Retinal pigment epithelial cell (primary cell): ENCODE measurements at regions not wholly inside any gene's neighbourhood (a gene's known extent, or its start where the extent isn't known, plus 50 kb on each side); places are given as distances from the start of the nearest gene placed in this dataset.

Source experiments
- DNase-seq: peaks from one replicate; pipeline ENCODE4 v3.0.0-alpha.2; 2010; ENCODE audit warnings: low read depth
- H3K4me3 ChIP-seq: 2 replicates; pipeline ENCODE4 v1.5.1; 2011; ENCODE audit warnings: mild to moderate bottlenecking, low read length, control low read depth, moderate library complexity
- TF ChIP-seq, protein P1 (sequence below): conservative IDR thresholded peaks from 2 replicates; pipeline ENCODE4 v1.5.1; 2011; ENCODE audit warnings: low read depth, low read length, control low read depth, inconsistent platforms

DNA sequence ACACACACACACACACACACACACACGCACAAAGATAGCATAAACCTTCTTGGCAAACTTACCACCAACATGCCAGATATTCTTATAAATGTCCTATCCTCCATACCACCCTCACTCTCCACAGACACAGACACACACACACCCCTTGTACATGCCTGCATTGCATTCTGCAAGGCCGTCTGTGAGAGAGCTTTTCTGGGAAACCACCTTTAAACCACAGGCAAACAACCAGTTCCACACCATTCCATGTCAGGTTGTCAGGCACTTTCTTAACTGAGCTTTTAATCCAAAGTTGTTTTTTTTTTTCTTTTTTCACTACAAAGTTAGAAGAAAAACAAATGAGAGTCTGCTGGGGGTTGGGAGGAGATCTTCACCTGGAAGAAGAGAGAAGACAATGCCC lies 221.1 kb downstream of the C1D start:
- no peak for DNase-seq
- TF ChIP-seq, protein P1, sequence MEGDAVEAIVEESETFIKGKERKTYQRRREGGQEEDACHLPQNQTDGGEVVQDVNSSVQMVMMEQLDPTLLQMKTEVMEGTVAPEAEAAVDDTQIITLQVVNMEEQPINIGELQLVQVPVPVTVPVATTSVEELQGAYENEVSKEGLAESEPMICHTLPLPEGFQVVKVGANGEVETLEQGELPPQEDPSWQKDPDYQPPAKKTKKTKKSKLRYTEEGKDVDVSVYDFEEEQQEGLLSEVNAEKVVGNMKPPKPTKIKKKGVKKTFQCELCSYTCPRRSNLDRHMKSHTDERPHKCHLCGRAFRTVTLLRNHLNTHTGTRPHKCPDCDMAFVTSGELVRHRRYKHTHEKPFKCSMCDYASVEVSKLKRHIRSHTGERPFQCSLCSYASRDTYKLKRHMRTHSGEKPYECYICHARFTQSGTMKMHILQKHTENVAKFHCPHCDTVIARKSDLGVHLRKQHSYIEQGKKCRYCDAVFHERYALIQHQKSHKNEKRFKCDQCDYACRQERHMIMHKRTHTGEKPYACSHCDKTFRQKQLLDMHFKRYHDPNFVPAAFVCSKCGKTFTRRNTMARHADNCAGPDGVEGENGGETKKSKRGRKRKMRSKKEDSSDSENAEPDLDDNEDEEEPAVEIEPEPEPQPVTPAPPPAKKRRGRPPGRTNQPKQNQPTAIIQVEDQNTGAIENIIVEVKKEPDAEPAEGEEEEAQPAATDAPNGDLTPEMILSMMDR = no peak

DNA sequence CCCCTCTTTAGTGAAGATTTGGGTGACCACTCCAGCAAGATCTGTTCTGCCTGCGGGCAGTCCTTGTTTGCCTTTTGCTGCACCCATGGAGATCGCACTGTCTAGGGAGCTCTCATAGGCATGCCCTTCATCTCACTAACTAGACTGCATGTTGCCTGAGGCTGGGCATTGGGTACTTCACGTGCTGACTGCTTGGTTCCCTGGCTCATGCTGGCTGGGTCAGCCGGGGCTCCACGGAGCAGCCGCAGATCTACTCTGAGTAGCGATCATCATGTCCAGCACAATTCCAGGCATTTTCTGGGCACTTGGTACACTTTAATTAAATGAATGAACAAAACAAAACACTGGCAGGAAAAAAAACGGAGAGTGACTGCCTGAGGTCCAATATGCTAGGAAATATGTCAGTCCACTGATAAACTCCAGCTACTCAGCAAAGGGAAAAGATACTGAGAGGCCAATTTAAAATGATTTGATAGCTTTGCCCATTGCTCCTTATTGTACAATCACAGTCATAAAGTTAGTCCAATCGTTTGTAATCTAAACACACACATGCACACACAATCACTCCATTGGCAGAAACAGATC lies 220.3 kb downstream of the C1D start:
- no peak overlapping the region for H3K4me3 ChIP-seq
- TF ChIP-seq, protein P1 = no peak
- DNase-seq = no peak

More for the DNA sequence above, 221.1 kb downstream of the C1D start:
- no peak overlapping the region for H3K4me3 ChIP-seq

DNA sequence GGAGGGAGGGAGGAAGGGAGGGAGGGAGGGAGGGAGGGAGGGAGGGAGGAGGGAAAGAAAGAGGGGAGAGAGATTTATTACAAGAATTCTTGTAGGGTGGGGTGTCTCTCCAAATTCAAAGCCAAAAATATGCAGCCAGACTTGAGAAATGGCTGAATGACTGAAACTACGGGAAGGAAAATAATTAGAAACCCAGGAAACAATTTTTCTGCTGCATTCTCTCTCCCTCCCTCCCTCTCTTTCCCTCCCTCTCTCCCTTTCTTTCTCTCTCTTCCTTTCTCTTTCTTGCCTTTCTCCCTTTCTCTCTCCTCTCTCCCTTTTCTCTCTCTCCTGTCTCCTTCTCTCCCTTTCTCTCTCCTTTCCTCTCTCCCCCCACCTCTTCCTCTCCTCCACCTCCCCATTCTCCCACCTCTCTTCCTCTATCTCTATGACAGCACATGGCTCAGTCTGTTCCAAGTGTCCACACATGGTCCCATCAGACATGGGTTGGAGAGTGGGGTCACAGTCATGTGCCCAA lies 218.7 kb downstream of the C1D start:
- H3K4me3 ChIP-seq = no peak overlapping the region
- TF ChIP-seq, protein P1 = no peak
- no peak for DNase-seq

DNA sequence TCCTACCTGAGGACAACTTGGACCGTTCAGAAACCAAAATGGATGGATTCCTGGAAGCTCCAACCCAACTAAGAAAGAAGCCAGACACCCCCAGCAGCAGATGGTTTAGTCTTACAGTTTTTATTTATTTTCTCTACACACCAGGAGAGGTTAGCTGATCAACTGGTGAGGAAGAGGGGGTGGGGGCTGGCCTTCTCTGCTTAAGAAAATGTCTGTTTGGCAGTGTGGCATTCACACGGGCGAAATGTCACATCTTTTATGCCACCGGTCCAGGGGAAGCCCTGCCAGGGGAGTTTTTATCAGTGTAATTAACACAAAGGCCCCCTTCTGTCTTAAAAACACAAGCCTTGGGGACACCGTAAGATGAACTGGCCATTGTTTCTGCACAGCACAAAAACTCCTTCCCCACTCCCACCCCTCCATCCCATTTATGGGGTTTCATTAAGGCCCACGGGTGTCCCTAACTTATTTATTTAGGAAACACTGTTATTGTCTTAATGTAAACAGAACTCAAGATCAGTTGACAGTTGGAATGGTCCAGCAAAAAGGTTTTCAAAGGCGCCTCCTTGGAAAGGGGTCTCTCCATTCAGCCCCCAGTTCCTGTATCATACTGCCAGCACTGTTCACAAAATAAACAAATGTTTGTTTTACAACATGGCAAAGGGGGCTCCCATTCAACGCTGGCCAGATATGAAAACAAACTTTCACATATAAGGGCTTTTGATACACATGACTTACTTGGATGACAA lies 217.0 kb downstream of the C1D start:
- no peak for DNase-seq
- peak overlapping the region; percentile 21 for H3K4me3 ChIP-seq
- TF ChIP-seq, protein P1 = no peak

DNA sequence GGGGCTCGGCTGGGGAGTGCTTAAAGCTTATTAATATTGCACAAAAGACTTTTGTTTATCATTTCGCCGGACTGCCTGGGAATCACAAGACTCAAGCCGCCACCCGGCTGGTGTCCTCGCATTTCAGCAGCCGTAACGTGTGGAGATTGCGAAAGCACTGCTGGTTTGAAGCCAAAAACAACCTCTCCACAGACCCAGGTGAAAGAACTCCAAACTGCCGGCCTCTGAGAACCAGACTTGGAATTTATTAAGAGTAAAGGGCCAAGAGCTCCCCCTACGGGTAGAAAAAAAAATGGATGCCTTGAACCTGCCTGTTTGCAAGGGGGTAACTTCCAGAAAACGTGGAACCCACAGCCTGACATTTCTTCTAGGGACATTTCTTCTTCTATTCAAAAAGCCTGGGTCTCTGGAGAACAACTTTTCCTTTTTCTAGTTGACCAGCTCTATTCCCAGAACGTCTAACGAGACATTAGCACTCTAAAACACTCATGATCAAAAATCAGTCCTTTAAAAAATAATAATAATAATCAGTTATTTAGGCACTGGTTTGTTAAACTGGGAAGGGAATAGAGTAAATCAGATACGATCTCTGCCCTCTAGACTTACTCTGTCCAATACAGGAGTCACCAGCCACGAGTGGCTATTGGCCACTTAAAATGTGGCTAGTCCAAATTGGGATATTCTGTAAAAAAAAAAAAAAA lies 216.3 kb downstream of the C1D start:
- peak; percentile 97 for DNase-seq
- peak overlapping the region; percentile 21 for H3K4me3 ChIP-seq
- TF ChIP-seq, protein P1 = peak; percentile 79

DNA sequence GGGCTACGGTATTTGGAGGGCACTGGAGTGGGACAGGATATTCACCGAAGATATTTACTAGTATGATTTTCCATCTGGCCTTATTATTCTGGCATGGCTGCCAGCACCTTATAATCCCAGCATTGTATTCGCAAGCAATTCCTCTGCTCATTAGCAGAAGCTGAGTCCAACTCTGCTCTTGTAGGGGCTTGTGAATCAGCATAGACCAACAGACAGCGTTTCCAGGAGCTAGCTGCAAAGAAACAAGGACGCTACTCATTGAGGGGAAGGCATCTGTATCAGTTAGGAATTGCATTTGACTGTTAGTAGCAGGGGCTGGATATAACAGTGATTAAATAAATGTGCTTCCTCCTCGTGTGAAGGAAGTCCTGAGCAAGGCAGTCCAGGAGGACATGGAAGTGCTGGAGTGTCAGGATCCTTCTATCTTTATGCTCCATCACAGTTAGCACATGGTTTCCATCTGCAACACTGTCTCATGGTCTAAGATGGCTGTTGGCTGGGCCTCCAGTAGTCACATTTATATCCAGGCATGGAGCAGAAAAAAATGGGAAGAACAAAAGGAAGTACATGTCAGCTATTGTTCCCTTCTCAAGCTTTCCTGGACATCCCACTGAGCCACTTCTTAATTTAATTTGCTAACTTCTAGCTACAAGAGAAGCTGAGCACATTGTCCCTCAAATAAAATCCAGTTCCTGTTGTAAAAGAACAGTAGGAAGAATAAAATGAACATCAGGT lies 214.1 kb downstream of the C1D start:
- peak; percentile 62 for DNase-seq
- H3K4me3 ChIP-seq = no peak overlapping the region
- TF ChIP-seq, protein P1 = no peak
